ENCODE measurements at regions not wholly inside any gene's neighbourhood (a gene's known extent, or its start where the extent isn't known, plus 50 kb on each side); places are given as distances from the start of the nearest gene placed in this dataset.

- no peak overlapping the region for H3K27ac ChIP-seq
- H3K4me3 ChIP-seq = no peak overlapping the region
- TF ChIP-seq CTCF (IDR thresholded peaks at IDR 0.05) = no peak
- DNase-seq (ENCODE audit: low spot score) = peak; percentile 50
These were observed 155.3 kb downstream of the RTP5 start for GRCh38 chr2:242024751-242025355.

- DNase-seq (ENCODE audit: low spot score) = peak; percentile 53
- H3K27ac ChIP-seq = no peak overlapping the region
- no peak for TF ChIP-seq CTCF (IDR thresholded peaks at IDR 0.05)
- H3K4me3 ChIP-seq = no peak overlapping the region
These were observed 158.3 kb downstream of the RTP5 start for GRCh38 chr2:242027676-242028450.

- H3K4me3 ChIP-seq = no peak overlapping the region
- TF ChIP-seq CTCF (IDR thresholded peaks at IDR 0.05) = no peak
- peak; percentile 54 for DNase-seq (ENCODE audit: low spot score)
- no peak overlapping the region for H3K27ac ChIP-seq
These were observed 160.1 kb downstream of the RTP5 start for GRCh38 chr2:242029422-242030225.

- no peak for TF ChIP-seq CTCF (IDR thresholded peaks at IDR 0.05)
- no peak overlapping the region for H3K4me3 ChIP-seq
- DNase-seq (ENCODE audit: low spot score) = peak; percentile 52
- H3K27ac ChIP-seq = no peak overlapping the region
These were observed 160.7 kb downstream of the RTP5 start for GRCh38 chr2:242030226-242030575.

- Histone ChIP-seq H3K27ac (no peak overlapping the region), H3K4me3 (no peak overlapping the region)
- DNase-seq (ENCODE audit: low spot score) = no peak
- TF ChIP-seq CTCF (IDR thresholded peaks at IDR 0.05) = no peak
These were observed 161.3 kb downstream of the RTP5 start for GRCh38 chr2:242030858-242031257.

- no peak overlapping the region for H3K4me3 ChIP-seq
- peak; percentile 46 for DNase-seq (ENCODE audit: low spot score)
- no peak for TF ChIP-seq CTCF (IDR thresholded peaks at IDR 0.05)
- no peak overlapping the region for H3K27ac ChIP-seq
These were observed 162.0 kb downstream of the RTP5 start for GRCh38 chr2:242031481-242032019.
